A549 (cell line): ENCODE measurements at regions not wholly inside any gene's neighbourhood (a gene's known extent, or its start where the extent isn't known, plus 50 kb on each side); places are given as distances from the start of the nearest gene placed in this dataset.
A peak's percentile ranks its signal among the peaks of the same experiment; 100 is the strongest.

Experiments
- ATAC-seq, 2 experiments: fragments of 200-7000 bp in 1 of 2; fragments of >200 bp in 1 of 2; cut with Nextera tagmentation in 1 of 2; cut with Tn5 transposase in 1 of 2; 3 replicates each; pipeline versions ENCODE4 v1.8.0 to v1.9.1; 2018 to 2020; ENCODE audit warnings: mild to moderate bottlenecking in 1 of 2, moderate library complexity in 1 of 2
- CTCF ChIA-PET: fragments of 300-600 bp; sonication (Branson Sonifier 250); formaldehyde crosslinking; extraction: SDS; loops from one replicate; lab custom pipeline; 2021; ENCODE audit warnings: antibody characterized with exemption, inconsistent platforms; lab: Yijun Ruan, JAX
- POLR2A ChIA-PET: fragments of 350-600 bp; formaldehyde crosslinking; extraction: SDS; loops from one replicate; lab custom pipeline; 2021; ENCODE audit warnings: antibody characterized with exemption, inconsistent platforms; lab: Yijun Ruan, JAX
- DNase-seq, 2 experiments: peaks; one replicate each; pipeline versions ENCODE4 v3.0.0 to v3.0.0-alpha.2; 2011 to 2016; ENCODE audit warnings: low read depth in 1 of 2, low spot score in 1 of 2
- FAIRE-seq: peaks from 2 replicates; lab custom pipeline; 2011; peaks lifted over from hg19 to GRCh38; lab: Jason Lieb, UNC
- H3K27ac ChIP-seq, 2 experiments: fragments of >200 bp; sonication (Bioruptor Twin); formaldehyde crosslinking; 3 replicates each; pipeline ENCODE4 v1.5.1; 2016 to 2017
- H3K4me1 ChIP-seq: fragments of >200 bp; sonication (Bioruptor Twin); formaldehyde crosslinking; 3 replicates; pipeline ENCODE4 v1.6.1; 2016
- H3K4me2 ChIP-seq: fragments of >200 bp; sonication (Bioruptor Twin); formaldehyde crosslinking; 3 replicates; pipeline ENCODE4 v1.6.1; 2016
- H3K4me3 ChIP-seq: fragments of >200 bp; sonication (Bioruptor Twin); formaldehyde crosslinking; 3 replicates; pipeline ENCODE4 v1.5.1; 2016
- H3K9me3 ChIP-seq: fragments of >200 bp; sonication (Bioruptor Twin); formaldehyde crosslinking; 3 replicates; pipeline ENCODE4 v1.6.1; 2016
- BCL3 ChIP-seq: fragments of >200 bp; sonication (Bioruptor Twin); formaldehyde crosslinking; IDR thresholded peaks from 3 replicates; pipeline ENCODE4 v1.6.1; 2016
- BHLHE40 ChIP-seq: IDR thresholded peaks from 2 replicates; pipeline ENCODE4 v1.6.1; 2012; ENCODE audit warnings: low read depth, low read length, inconsistent platforms
- CBX2 ChIP-seq: fragments of 200-600 bp; sonication (generic); IDR thresholded peaks from 2 replicates; pipeline ENCODE4 v1.6.1; 2016; ENCODE audit warnings: low read depth, mild to moderate bottlenecking, borderline replicate concordance
- CEBPB ChIP-seq, 2 experiments: fragments of >200 bp in 1 of 2; sonication (Bioruptor Twin) in 1 of 2; formaldehyde crosslinking in 1 of 2; IDR thresholded peaks; 2 replicates each; pipeline ENCODE4 v1.6.1; 2012 to 2016
- CHD4 ChIP-seq: fragments of 200-600 bp; sonication (generic); IDR thresholded peaks from 2 replicates; pipeline ENCODE4 v1.6.1; 2016; ENCODE audit warnings: antibody characterized with exemption, mild to moderate bottlenecking, borderline replicate concordance
- CTCF ChIP-seq: fragments of >200 bp; sonication (Bioruptor Twin); formaldehyde crosslinking; IDR thresholded peaks from 3 replicates; pipeline ENCODE4 v1.5.1; 2016
- EHF ChIP-seq: fragments of 250-450 bp; sonication (Bioruptor Pico); IDR thresholded peaks from 2 replicates; pipeline ENCODE4 v1.5.0; 2020; ENCODE audit warnings: mild to moderate bottlenecking
- EP300 ChIP-seq, 2 experiments: fragments of >200 bp; sonication (Bioruptor Twin); formaldehyde crosslinking; IDR thresholded peaks; 2 replicates in 1 of 2; 3 replicates in 1 of 2; pipeline ENCODE4 v1.6.1; 2016 to 2017
- FOSB ChIP-seq: fragments of 250-450 bp; sonication (Bioruptor Pico); IDR thresholded peaks from 2 replicates; pipeline ENCODE4 v1.5.0; 2020; ENCODE audit warnings: mild to moderate bottlenecking, moderate library complexity
- FOSL2 ChIP-seq, 2 experiments: fragments of 450-650 bp in 1 of 2; fragments of >200 bp in 1 of 2; sonication (Bioruptor Twin) in 1 of 2; formaldehyde crosslinking; IDR thresholded peaks; 2 replicates each; pipeline versions ENCODE4 v1.5.0 to v1.6.1; 2016 to 2020; ENCODE audit warnings: mild to moderate bottlenecking in 1 of 2, moderate library complexity in 1 of 2
- HDAC2 ChIP-seq: fragments of 200-600 bp; sonication (generic); IDR thresholded peaks from 2 replicates; pipeline ENCODE4 v1.6.1; 2016
- HEYL ChIP-seq: fragments of 250-450 bp; sonication (Bioruptor Pico); IDR thresholded peaks from 2 replicates; pipeline ENCODE4 v1.8.0; 2021; ENCODE audit warnings: mild to moderate bottlenecking, moderate library complexity
- HOXB13 ChIP-seq: fragments of 250-450 bp; sonication (Bioruptor Pico); IDR thresholded peaks from 2 replicates; pipeline ENCODE4 v1.5.0; 2020; ENCODE audit warnings: low read depth, mild to moderate bottlenecking, moderate library complexity
- HOXB5 ChIP-seq: fragments of 250-450 bp; sonication (Bioruptor Pico); IDR thresholded peaks from 2 replicates; pipeline ENCODE4 v1.5.0; 2020; ENCODE audit warnings: mild to moderate bottlenecking, moderate library complexity
- JUNB ChIP-seq: fragments of >200 bp; sonication (Bioruptor Twin); formaldehyde crosslinking; IDR thresholded peaks from 2 replicates; pipeline ENCODE4 v1.6.1; 2016
- KDM1A ChIP-seq: fragments of 200-600 bp; sonication (generic); IDR thresholded peaks from 2 replicates; pipeline ENCODE4 v1.6.1; 2016; ENCODE audit warnings: low read depth, mild to moderate bottlenecking
- MAFK ChIP-seq: fragments of 450-650 bp; IDR thresholded peaks from 2 replicates; pipeline ENCODE4 v1.6.1; 2014; ENCODE audit not compliant: partially characterized antibody
- MYC ChIP-seq: IDR thresholded peaks from 2 replicates; pipeline ENCODE4 v1.6.1; 2012; ENCODE audit warnings: mild to moderate bottlenecking, inconsistent platforms, low read length, improper control_type of control experiment, borderline replicate concordance
- NR3C1 ChIP-seq: fragments of >200 bp; sonication (Bioruptor Twin); formaldehyde crosslinking; IDR thresholded peaks from 3 replicates; pipeline ENCODE4 v1.6.1; 2017
- PHF8 ChIP-seq: fragments of 200-600 bp; sonication (generic); IDR thresholded peaks from 2 replicates; pipeline ENCODE4 v1.6.1; 2016; ENCODE audit warnings: low read depth, mild to moderate bottlenecking, antibody characterized with exemption, moderate library complexity, borderline replicate concordance
- POLR2A ChIP-seq: IDR thresholded peaks from 2 replicates; pipeline ENCODE4 v1.6.1; 2012; ENCODE audit warnings: mild to moderate bottlenecking, low read length
- POLR2AphosphoS2 ChIP-seq: conservative IDR thresholded peaks from 2 replicates; pipeline ENCODE4 v1.6.1; 2012; ENCODE audit warnings: low read length, improper control_type of control experiment, inconsistent platforms
- RAD21 ChIP-seq, 2 experiments: fragments of >200 bp in 1 of 2; sonication (Bioruptor Twin) in 1 of 2; formaldehyde crosslinking in 1 of 2; IDR thresholded peaks in 1 of 2; conservative IDR thresholded peaks in 1 of 2; 2 replicates in 1 of 2; 3 replicates in 1 of 2; pipeline ENCODE4 v1.6.1; 2012 to 2018; ENCODE audit warnings: inconsistent platforms in 1 of 2
- RARB ChIP-seq: fragments of 250-450 bp; sonication (Bioruptor Pico); IDR thresholded peaks from 2 replicates; pipeline ENCODE4 v1.8.0; 2021; ENCODE audit warnings: mild to moderate bottlenecking, moderate library complexity
- RCOR1 ChIP-seq: fragments of 150-350 bp; IDR thresholded peaks from 2 replicates; pipeline ENCODE4 v1.6.1; 2014; ENCODE audit warnings: antibody characterized with exemption, low read length, low read depth
- SMC3 ChIP-seq: fragments of >200 bp; sonication (Bioruptor Twin); formaldehyde crosslinking; IDR thresholded peaks from 3 replicates; pipeline ENCODE4 v1.6.1; 2018; ENCODE audit warnings: inconsistent platforms
- SREBF2 ChIP-seq: fragments of 450-650 bp; IDR thresholded peaks from 2 replicates; pipeline ENCODE4 v1.6.1; 2014; ENCODE audit warnings: mild to moderate bottlenecking, moderate library complexity
- TP53 ChIP-seq: fragments of 250-450 bp; sonication (Bioruptor Pico); IDR thresholded peaks from 2 replicates; pipeline ENCODE4 v1.5.0; 2021; ENCODE audit warnings: mild to moderate bottlenecking, moderate library complexity
- ZFP36 ChIP-seq: fragments of 450-650 bp; IDR thresholded peaks from 2 replicates; pipeline ENCODE4 v1.6.1; 2014; ENCODE audit warnings: borderline replicate concordance; ENCODE audit not compliant: partially characterized antibody
- ZNF302 ChIP-seq: fragments of 250-450 bp; sonication (Bioruptor Pico); IDR thresholded peaks from 2 replicates; pipeline ENCODE4 v1.9.0; 2021; ENCODE audit warnings: inconsistent platforms, mild to moderate bottlenecking, moderate library complexity
- ZSCAN20 ChIP-seq: fragments of 250-450 bp; sonication (Bioruptor Pico); IDR thresholded peaks from 2 replicates; pipeline ENCODE4 v1.8.0; 2022; ENCODE audit warnings: mild to moderate bottlenecking, moderate library complexity
- WGBS: methylation state at CpG from one replicate; pipeline ENCODE4 v1.1.6; 2017; ENCODE audit errors: missing lambda C conversion rate; 5-methylcytosine and 5-hydroxymethylcytosine counted together
- TF ChIP-seq, protein P1 (sequence below): IDR thresholded peaks from 2 replicates; pipeline ENCODE4 v1.6.1; 2012
- TF ChIP-seq, protein P2 (sequence below): fragments of 250-450 bp; sonication (Bioruptor Pico); IDR thresholded peaks from 2 replicates; pipeline ENCODE4 v1.5.0; 2020; ENCODE audit warnings: low read depth, mild to moderate bottlenecking, moderate library complexity
- TF ChIP-seq, protein P3 (sequence below): fragments of 150-350 bp; IDR thresholded peaks from 2 replicates; pipeline ENCODE4 v1.6.1; 2014; ENCODE audit warnings: low read depth, mild to moderate bottlenecking, low read length

- no peak for TF ChIP-seq ZFP36
- TF ChIP-seq ZNF302 (CRISPR knock-in tag), result no peak
- TF ChIP-seq RARB, result no peak
- no peak for TF ChIP-seq PHF8
- TF ChIP-seq, protein P1, sequence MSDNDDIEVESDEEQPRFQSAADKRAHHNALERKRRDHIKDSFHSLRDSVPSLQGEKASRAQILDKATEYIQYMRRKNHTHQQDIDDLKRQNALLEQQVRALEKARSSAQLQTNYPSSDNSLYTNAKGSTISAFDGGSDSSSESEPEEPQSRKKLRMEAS, result no peak
- no peak for TF ChIP-seq POLR2A
- TF ChIP-seq NR3C1, result no peak
- ChIA-PET CTCF (interaction anchor here (1.4 to 14.1 kb wide), 6 partner anchors 11 to 98 kb away, joined by 3 to 148 read pairs (median 10); partner anchors contain the start of gene RTN4), POLR2A (interaction anchor here (1.2 to 4.7 kb wide), 3 partner anchors 13 to 61 kb away, joined by 3 to 41 read pairs (median 6); partner anchors contain the start of gene RTN4)
- FAIRE-seq, result no peak
- WGBS, result 84% methylated on average over 4 of the region's 4 CpGs
- H3K4me2 ChIP-seq, result peak overlapping the region; percentile 71
- H3K27ac ChIP-seq, result peak overlapping the region; percentile 92 to 93
- no peak for DNase-seq
- ATAC-seq, result no peak
- H3K9me3 ChIP-seq, result no peaks in the 10 kb centered on the region
- peaks cover 94% of the 10 kb centered on the region for H3K4me1 ChIP-seq
- H3K4me3 ChIP-seq, result no peak overlapping the region
Measured at GRCh38 chr2:55111230-55111569, 60.9 kb upstream of the RTN4 start.

DNA sequence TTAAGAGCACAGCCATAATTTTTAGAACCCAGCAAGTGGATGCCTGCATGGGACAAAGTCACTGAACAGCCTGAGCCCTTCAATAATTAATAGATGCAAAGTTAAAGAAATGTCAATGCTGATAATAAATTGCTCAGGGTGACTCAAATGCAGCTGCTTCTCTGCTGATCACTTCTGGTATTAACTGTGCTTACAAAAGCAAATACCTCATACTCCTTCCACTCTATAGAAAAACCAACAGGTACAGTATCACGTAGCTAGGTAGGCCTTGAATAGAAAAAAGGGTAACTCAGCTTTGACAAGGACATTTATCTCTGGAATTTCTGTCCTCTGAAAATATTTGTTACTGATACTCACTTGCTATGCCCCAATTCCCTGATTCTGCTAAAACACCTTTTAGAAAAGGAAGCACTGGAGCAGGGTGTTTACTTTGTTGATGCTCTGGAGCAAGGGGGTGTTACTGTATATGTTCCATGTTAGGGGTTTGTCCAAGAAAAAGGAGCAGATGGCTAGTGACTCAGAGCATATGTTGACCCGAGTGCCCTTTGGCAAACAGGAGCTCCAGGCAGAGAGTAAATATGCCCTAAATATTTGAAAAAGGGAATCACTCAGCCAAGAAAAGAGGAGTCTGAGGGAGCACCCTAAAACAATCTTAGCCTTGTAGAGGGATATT is 59.1 kb upstream of the RTN4 start:
- FAIRE-seq, result no peak
- H3K4me2 ChIP-seq, result peak overlapping the region; percentile 71
- peaks cover 84% of the 10 kb centered on the region for H3K4me1 ChIP-seq
- H3K9me3 ChIP-seq, result no peaks in the 10 kb centered on the region
- whole genome bisulfite sequencing, result 0% methylated on average over 2 of the region's 2 CpGs
- no peak overlapping the region for H3K4me3 ChIP-seq
- DNase-seq, result peak; percentile 36 to 91
- ChIA-PET CTCF (interaction anchor here (0.6 to 14.1 kb wide), 14 partner anchors 8 to 99 kb away, joined by 3 to 148 read pairs (median 3); partner anchors contain the start of gene RTN4), POLR2A (interaction anchor here (2.3 to 3.1 kb wide), 2 partner anchors 58 to 61 kb away, joined by 16 to 40 read pairs; partner anchors contain the start of gene RTN4)
- H3K27ac ChIP-seq, result peak overlapping the region; percentile 92 to 93
- peak; percentile 80 to 85 for ATAC-seq
- TF ChIP-seq HOXB5 (CRISPR knock-in tag), result peak; percentile 50; the same call in 1 of the 2 replicates
- TF ChIP-seq RAD21 (conservative IDR thresholded peaks at IDR 0.05 in 1 of 2, IDR thresholded peaks at IDR 0.05 in 1 of 2), result peak; percentile 37 to 51
- 0 out of 2 replicates have a peak, but pooled peaks have one; percentile 24 for TF ChIP-seq CHD4
- no peak for TF ChIP-seq TP53 (CRISPR knock-in tag)
- TF ChIP-seq ZNF302 (CRISPR knock-in tag), result no peak
- TF ChIP-seq EHF (CRISPR knock-in tag), result no peak
- peak; percentile 89 for TF ChIP-seq FOSL2 (IDR thresholded peaks at IDR 0.05)
- peak; percentile 95 for TF ChIP-seq FOSL2 (CRISPR knock-in tag; IDR thresholded peaks at IDR 0.05)
- no peak for TF ChIP-seq KDM1A
- no peak for TF ChIP-seq HEYL
- TF ChIP-seq HDAC2, result no peak
- TF ChIP-seq JUNB, result peak; percentile 91
- TF ChIP-seq BHLHE40, result no peak
- TF ChIP-seq BCL3, result no peak; the same call in 2 of the 3 replicates
- TF ChIP-seq ZSCAN20 (CRISPR knock-in tag), result no peak
- no peak for TF ChIP-seq CBX2
- TF ChIP-seq POLR2AphosphoS2, result no peak
- no peak for TF ChIP-seq RCOR1
- no peak for TF ChIP-seq HOXB13
- TF ChIP-seq SREBF2, result no peak
- TF ChIP-seq EP300 (IDR thresholded peaks at IDR 0.05), result peak; percentile 33 to 72; a peak in 3 of 5 replicates
- TF ChIP-seq MYC, result no peak
- TF ChIP-seq CTCF, result no peak
- peak in 1 of 2 experiments; percentile 65; a peak in 2 of 4 replicates for TF ChIP-seq CEBPB (IDR thresholded peaks at IDR 0.05)
- TF ChIP-seq, protein P2, sequence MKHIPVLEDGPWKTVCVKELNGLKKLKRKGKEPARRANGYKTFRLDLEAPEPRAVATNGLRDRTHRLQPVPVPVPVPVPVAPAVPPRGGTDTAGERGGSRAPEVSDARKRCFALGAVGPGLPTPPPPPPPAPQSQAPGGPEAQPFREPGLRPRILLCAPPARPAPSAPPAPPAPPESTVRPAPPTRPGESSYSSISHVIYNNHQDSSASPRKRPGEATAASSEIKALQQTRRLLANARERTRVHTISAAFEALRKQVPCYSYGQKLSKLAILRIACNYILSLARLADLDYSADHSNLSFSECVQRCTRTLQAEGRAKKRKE (CRISPR knock-in tag), result peak; percentile 96
- TF ChIP-seq PHF8, result no peak
- no peak for TF ChIP-seq FOSB (CRISPR knock-in tag)
- TF ChIP-seq, protein P3, sequence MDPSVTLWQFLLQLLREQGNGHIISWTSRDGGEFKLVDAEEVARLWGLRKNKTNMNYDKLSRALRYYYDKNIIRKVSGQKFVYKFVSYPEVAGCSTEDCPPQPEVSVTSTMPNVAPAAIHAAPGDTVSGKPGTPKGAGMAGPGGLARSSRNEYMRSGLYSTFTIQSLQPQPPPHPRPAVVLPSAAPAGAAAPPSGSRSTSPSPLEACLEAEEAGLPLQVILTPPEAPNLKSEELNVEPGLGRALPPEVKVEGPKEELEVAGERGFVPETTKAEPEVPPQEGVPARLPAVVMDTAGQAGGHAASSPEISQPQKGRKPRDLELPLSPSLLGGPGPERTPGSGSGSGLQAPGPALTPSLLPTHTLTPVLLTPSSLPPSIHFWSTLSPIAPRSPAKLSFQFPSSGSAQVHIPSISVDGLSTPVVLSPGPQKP, result no peak
- TF ChIP-seq MAFK, result no peak
- peak; percentile 56 for TF ChIP-seq SMC3
